MV-4-11 (cell line): ENCODE measurements at regions not wholly inside any gene's neighbourhood (a gene's known extent, or its start where the extent isn't known, plus 50 kb on each side); places are given as distances from the start of the nearest gene placed in this dataset.

ENCODE experiments used
- DNase-seq: peaks from one replicate; lab custom pipeline; 2025; lab: John Stamatoyannopoulos, UW

DNA sequence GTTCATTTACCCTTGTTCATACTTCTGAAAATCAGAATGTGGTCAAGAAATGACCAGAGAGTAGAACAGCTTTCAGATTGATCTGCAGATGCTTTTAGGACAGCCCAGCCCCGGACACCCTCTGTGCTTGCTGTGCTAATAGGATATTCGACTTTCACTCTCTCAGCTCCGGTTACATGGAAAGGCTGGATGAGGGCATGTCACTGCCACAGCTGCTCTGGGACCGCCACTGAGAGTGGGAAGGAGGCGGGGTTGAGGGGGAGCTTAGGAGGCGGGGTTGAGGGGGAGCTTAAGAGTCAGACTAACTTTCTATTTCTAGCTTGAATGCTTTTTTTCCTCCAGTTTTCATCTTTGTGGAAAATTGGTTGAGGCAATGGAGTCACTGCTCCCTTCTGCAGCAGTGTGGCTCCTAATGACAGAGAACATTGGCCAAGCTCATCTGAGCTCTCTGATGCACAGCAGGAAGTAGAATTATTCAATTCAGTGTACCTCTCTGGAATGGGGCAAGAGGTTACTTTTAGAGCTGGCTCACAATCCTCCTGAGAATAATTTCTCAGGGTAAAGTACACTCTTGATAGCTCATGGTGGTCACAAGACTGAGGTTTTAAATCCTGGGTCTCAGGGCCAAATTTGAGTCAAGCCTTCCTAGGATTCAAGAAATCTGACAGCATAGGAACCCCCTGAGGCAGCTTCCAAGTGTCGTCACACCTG lies 74.6 kb upstream of the NPAS1 start:
- no peak for DNase-seq

GRCh38 chr19:46945694-46946489 lies 73.7 kb upstream of the NPAS1 start:
- no peak for DNase-seq

DNA sequence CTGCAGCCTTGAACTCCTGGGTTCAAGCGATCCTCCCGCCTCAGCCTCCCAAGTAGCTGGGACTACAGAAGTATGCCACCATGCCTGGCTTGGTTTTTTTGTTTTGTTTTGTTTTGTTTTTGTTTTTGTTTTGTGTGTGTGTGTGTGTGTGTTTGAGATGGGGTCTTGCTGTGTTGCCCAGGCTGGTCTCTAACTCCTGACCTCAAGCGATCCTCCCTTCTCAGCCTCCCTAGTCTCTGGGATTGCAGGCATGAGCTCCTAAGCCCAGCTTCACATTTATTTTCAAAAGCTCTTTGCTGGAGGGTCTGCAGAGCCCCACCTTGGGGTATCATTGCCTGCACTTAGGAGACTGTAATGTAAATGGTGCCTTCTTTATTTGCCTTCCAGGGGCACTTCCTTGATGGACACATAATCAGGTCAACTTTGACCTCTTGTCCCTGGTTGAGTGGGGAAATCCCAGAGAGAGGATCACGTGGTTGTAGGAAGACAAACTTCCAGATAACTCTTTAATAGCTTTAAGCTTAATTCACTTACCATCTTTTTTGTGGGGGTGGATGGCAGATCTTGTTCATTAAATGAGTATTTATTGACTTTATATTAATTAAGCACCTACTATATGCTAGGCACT lies 72.9 kb upstream of the NPAS1 start:
- no peak for DNase-seq

GRCh38 chr19:46947866-46948265 lies 71.8 kb upstream of the NPAS1 start:
- no peak for DNase-seq

DNA sequence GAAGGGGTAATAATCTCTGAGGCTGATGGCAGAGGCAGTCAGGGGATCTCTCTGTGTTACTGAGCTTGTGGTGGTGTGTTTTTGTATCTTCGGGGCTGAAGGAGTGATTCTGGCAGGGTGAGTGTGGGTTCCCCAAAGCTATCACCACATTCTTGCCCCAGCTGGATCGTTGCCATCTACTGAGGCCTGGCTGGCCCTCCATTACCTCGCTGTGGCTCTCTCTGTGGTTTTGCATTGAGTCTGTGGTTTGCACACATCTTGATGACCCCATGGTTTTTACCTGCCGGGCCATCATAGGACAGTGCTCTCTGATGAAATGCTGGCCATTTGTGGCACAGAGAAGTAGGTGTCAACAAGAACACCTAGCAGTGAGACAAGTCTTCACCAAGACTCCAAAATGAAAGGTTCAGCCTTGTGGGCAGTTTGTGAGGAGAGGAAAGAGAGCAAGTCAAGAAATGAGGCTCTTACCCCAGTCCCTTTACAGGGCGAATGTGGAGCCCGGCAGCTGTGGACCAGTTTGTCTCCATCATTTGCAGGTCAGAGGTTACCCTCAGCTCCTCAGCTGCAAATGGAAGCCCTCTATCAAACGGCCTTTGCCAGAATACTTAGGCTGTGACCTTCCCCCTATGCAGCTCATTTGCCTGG lies 69.0 kb upstream of the NPAS1 start:
- DNase-seq, result no peak

DNA sequence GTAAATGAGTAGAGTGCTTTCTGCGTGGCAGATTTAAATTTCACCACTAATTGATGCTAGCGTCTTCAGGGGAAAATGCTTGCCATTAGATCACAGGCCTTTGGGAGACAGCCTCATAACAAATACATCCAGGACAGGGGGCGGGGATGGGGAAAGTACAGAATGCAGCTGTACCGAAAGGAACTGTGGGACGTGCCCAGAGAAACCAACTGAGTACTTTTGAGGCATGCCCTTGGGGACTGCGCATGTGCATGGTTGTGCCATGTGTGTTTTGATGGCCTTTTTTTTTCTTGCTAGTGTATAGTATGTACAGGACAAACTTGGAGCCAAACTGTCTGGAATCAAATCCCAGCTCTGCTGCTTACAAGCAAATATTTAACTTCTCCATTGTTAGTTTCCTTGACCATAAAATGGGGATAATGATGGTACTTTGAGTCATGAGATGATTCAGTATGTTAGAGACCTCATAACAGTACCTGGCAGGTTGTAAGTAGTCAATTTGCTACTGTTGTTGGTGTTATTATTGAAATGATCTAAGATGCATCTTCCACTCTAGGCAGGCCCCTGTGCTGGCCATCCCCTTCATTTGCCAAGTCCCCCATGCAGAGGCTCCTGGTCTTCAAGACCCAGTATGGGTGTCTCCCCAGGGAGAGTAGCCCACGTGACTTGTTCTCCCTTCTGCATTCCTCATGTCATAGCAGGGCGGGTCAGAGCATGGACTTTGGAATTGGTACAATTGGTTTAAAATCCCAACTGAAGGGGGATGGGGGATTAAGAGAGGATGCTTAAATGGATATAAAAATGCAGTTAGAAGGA lies 68.3 kb upstream of the NPAS1 start:
- no peak for DNase-seq

DNA sequence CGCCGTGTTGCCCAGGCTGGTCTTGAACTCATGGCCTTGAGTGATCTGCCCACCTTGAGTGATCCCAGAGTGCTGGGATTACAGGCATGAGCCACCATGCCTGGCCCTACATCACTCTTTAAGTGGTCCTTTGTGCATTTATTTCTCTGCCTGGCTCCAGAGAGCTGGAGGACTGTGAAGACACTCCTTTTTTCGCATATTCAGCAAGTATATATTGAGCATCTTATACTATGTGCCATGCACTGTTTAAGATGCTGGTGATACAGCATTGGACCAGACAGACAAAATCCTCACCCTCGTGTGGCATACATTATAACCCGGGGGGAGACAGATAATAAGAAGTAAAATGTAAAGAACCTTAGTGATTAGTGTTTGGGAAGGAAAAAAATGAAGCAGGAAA lies 66.8 kb upstream of the NPAS1 start:
- no peak for DNase-seq

DNA sequence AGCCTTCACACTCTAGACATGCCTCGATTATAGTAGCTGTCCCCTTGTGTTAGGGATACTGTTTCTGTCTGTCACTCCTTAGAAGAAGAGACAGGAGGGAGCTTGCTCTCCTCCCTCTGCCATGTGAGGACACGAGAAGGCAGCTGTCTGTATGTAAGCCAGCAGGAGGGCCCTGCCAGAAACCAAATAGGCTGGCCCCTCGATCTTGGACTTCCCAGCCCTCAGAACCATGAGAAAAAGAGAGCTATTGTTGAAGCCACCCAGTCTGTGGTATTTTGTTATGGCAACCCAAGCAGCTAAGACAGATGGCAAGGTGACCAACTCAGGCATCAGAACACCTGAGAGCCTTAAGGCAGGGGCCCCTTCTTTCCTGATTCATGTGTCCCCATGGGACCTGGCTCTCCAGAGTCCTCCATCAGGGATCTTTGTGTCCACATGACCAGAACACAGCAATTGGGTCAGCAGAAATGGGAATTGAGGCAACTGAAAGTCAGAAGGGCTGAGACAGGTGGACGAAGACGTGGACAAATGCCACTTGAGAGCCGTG lies 65.6 kb upstream of the NPAS1 start:
- DNase-seq, result no peak

GRCh38 chr19:46954502-46954992 lies 65.1 kb upstream of the NPAS1 start:
- no peak for DNase-seq

DNA sequence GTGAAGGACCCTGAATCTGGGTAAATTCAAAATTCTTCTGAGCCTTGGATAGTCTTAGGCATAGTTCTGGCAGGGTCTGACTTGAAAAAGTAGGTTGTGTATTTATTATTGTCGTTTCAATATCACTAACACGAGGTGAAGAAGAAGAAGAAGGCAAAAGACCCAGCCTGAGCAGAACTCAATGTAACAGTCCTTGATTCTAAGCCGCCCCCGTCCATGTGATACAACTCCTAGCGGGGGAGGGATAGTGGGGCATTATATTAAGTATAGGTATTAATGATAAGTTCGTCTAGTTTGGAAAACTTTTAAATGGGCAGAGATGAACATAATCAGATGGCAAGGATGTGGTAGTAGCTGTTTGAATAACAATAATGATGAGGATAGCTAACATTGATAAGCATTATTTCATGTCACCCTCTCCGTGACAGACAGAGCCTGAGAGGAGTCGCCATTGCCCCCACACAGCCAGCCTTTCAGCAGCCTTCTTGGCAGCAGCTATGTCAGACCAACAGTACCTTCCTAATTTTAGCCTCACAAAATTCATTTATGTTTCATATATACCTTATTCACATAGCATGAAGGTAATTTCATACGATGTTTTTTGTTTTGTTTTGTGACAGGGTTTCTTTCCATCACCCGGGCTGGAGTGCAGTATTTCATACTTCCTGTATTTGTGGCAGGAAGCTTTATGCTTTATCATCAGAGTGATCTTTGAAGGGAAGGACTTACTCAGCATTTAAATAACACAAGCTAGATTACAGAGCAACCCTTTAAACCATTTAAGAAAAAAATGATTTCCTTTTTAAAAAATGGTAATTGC lies 64.4 kb upstream of the NPAS1 start:
- peak; percentile 73 for DNase-seq

DNA sequence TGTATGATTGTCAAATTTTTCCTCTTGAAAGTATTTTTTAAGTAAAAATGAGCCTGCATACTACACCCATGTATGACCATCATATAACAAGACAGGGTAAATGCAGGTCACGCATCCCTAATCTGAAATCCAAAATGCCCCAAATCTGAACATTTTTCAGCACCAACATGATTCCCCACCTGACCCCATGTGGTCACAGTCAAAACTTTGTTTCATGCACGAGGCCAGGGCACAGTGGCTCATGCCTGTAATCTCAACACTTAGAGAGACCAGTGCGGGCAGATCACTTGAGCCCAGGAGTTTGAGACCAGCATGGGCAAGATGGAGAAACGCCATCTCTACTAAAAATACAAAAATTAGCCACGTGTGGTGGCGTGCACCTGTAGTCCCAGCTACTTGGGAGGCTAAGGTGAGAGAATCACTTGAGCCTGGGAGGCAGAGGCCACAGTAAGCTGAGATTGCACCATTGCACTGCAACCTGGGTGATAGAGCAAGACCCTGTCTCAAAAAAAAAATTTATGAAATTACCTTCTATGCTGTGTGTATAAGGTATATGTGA lies 63.7 kb upstream of the NPAS1 start:
- no peak for DNase-seq

GRCh38 chr19:46958532-46958931 lies 61.1 kb upstream of the NPAS1 start:
- peak; percentile 66 for DNase-seq

DNA sequence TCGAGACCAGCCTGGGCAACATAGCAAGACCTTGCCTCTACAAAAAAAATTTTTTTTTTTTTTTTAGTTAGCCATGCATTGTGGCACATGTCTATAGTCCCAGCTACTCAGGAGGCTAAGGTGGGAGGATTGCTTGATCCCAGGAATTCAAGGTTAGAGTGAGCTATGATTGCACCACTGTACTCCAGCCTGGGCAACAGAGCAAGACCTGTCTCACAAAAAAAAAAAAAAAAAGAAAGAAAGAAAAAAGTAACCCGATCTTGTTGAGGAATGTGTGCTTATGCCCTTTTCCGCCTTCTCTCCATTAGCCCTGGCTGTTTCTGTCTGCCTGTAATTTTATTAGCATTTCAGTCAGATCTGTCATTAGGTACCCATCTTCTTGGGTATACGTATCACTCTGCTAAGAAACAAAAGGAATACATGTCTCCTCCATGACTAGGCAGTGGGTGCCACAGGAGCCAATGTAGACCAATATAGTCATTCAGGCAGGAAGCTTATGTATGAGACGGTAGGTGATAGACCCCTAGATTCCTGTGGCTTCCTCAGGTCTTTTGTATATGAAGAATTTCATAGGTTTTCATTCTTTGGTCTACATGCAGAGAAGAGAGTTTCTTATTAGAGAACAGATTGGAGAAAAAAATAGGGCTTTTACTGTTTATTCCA lies 59.6 kb upstream of the NPAS1 start:
- DNase-seq, result no peak

DNA sequence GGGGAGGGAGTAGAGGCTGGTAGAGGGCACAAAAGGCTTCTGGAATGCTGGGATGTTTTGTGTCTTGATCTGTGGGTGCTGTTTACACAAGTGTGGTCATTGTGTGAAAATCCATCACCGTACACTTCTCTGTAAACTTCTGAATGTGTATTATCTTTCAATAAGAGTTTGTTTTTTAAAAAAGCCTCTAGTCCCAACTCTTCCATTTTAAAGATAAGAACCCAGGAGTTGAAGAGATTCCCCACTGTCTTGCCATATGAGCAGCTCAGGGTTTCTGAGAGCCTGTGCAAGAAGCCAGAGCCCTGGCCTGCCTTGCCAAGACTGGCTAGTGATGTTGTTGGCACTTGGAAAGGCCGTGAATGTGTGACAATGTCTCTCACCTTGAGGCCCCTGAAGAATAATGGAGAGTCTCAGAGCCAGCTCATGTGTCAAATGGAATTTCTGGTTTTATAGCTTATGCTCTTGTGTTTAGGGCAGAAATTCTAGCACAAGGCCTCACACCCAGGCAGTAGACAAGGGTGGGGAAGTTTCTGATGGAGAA lies 57.5 kb upstream of the NPAS1 start:
- no peak for DNase-seq

GRCh38 chr19:46963093-46963734 lies 56.4 kb upstream of the NPAS1 start:
- no peak for DNase-seq

DNA sequence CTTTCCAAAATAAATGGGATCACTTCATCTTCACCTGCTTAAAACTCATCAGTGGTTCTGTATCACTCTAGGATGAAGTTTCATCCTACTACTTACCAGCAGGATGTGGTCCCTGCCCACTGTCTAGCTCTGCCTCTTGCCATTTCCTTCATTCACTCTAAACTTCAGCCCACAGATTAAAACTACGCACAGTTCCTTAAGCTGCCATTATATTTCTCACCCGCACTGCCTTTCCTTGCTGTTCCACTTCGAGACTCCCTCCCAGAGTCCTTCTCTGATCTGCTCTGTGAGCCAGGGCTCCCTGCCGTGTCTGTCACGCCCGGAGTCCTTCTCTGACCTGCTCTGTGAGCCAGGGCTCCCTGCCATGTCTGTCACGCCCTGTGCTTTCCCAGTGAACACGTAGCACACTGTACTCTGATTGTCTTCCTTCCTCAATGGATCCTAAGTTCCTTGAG lies 52.0 kb upstream of the NPAS1 start:
- DNase-seq, result peak; percentile 59
